HCT116 (cell line): ENCODE measurements at regions not wholly inside any gene's neighbourhood (a gene's known extent, or its start where the extent isn't known, plus 50 kb on each side); places are given as distances from the start of the nearest gene placed in this dataset.

Experiments used
- ATAC-seq: fragments of 200-7000 bp; cut with Tn5 transposase; 2 replicates; pipeline ENCODE4 v1.9.1; 2020; ENCODE audit warnings: mild to moderate bottlenecking, moderate library complexity
- BruUV-seq: library from RNA; stranded (reverse); fragments of 400-500 nt; replicated peaks from 2 replicates; lab custom pipeline; 2021; lab: Mats Ljungman, UMichigan
- CTCF ChIA-PET: fragments of 300-600 bp; sonication (Branson Sonifier 250); formaldehyde crosslinking; loops from one replicate; lab custom pipeline; 2021; ENCODE audit warnings: antibody characterized with exemption; lab: Charles Lee
- POLR2A ChIA-PET: fragments of 300-600, 350-600 bp; sonication (Branson Sonifier 250); formaldehyde crosslinking; loops from one replicate; lab custom pipeline; 2021; ENCODE audit warnings: antibody characterized with exemption; lab: Charles Lee
- RAD21 ChIA-PET, 2 experiments: fragments of 300-600 bp; sonication (Branson Sonifier 250); formaldehyde crosslinking; loops; one replicate each; lab custom pipeline; 2023; ENCODE audit warnings: low total read pairs in 2 of 2; ENCODE audit not compliant: uncharacterized antibody in 2 of 2, unreplicated experiment in 2 of 2, low non-redundant PET in 1 of 2; lab: Charles Lee
- DNase-seq: peaks from one replicate; pipeline ENCODE4 v3.0.0-alpha.2; 2010; ENCODE audit warnings: low read depth, low spot score
- H2AFZ ChIP-seq: fragments of 200-600 bp; shearing (Covaris generic), sonication (generic); 2 replicates; pipeline ENCODE4 v1.6.1; 2017; ENCODE audit warnings: low read depth, mixed run types, mixed read lengths, antibody characterized with exemption, low read length; ENCODE audit not compliant: poor library complexity, severe bottlenecking
- H3K27ac ChIP-seq: 2 replicates; pipeline ENCODE4 v1.5.1; 2012; ENCODE audit warnings: low read depth, low read length
- H3K27me3 ChIP-seq: fragments of 200-600 bp; sonication (generic); 2 replicates; pipeline ENCODE4 v1.6.1; 2016; ENCODE audit warnings: mixed run types, low read length, mixed read lengths; ENCODE audit not compliant: insufficient read depth
- H3K36me3 ChIP-seq, 2 experiments: fragments of 200-500 bp in 1 of 2; fragments of 200-600 bp in 1 of 2; sonication (Bioruptor generic) in 1 of 2; sonication (generic) in 1 of 2; 2 replicates each; pipeline versions ENCODE4 v1.5.1 to v1.6.1; 2014 to 2016; ENCODE audit warnings: low read length in 2 of 2, inconsistent platforms in 1 of 2, mixed read lengths in 1 of 2, mixed run types in 1 of 2; ENCODE audit not compliant: insufficient read depth in 2 of 2, control insufficient read depth in 1 of 2
- H3K4me1 ChIP-seq, 2 experiments: fragments of 200-600 bp in 1 of 2; sonication (generic) in 1 of 2; 2 replicates each; pipeline versions ENCODE4 v1.5.1 to v1.6.1; 2012 to 2017; ENCODE audit warnings: low read length in 2 of 2, inconsistent platforms in 1 of 2, mild to moderate bottlenecking in 1 of 2, mixed read lengths in 1 of 2, mixed run types in 1 of 2, moderate library complexity in 1 of 2; ENCODE audit not compliant: insufficient read depth in 2 of 2, control insufficient read depth in 1 of 2
- H3K4me2 ChIP-seq: fragments of 200-600 bp; sonication (generic); 2 replicates; pipeline ENCODE4 v1.6.1; 2017; ENCODE audit warnings: mixed run types, low read length, mixed read lengths
- H3K4me3 ChIP-seq, 2 experiments: fragments of 200-600 bp in 1 of 2; sonication (generic) in 1 of 2; replicated peaks in 1 of 2; 2 replicates each; pipeline ENCODE4 v1.5.1; 2011 to 2016; ENCODE audit warnings: low read length in 2 of 2, control low read depth in 1 of 2, low read depth in 1 of 2, mild to moderate bottlenecking in 1 of 2, mixed read lengths in 1 of 2, mixed run types in 1 of 2
- H3K79me2 ChIP-seq: fragments of 200-600 bp; sonication (generic); 2 replicates; pipeline ENCODE4 v1.6.1; 2017; ENCODE audit warnings: mild to moderate bottlenecking, mixed run types, low read length, moderate library complexity, mixed read lengths; ENCODE audit not compliant: insufficient read depth
- H3K9ac ChIP-seq: fragments of 200-600 bp; sonication (generic); 2 replicates; pipeline ENCODE4 v1.6.1; 2016; ENCODE audit warnings: low read length, mixed read lengths
- H3K9me2 ChIP-seq: fragments of 200-600 bp; sonication (generic), shearing (Covaris generic); 2 replicates; pipeline ENCODE4 v1.6.1; 2017; ENCODE audit warnings: mixed run types, mild to moderate bottlenecking, moderate library complexity; ENCODE audit not compliant: insufficient read depth
- H3K9me3 ChIP-seq, 2 experiments: fragments of 200-500 bp in 1 of 2; fragments of 200-600 bp in 1 of 2; sonication (Bioruptor generic) in 1 of 2; sonication (generic) in 1 of 2; 2 replicates each; pipeline ENCODE4 v1.6.1; 2014 to 2017; ENCODE audit warnings: low read length in 2 of 2, mixed read lengths in 2 of 2, inconsistent platforms in 1 of 2, low read depth in 1 of 2, mild to moderate bottlenecking in 1 of 2, mixed run types in 1 of 2, moderate library complexity in 1 of 2; ENCODE audit not compliant: control insufficient read depth in 1 of 2, insufficient read depth in 1 of 2
- H4K20me1 ChIP-seq: fragments of 200-600 bp; sonication (generic), shearing (Covaris generic); 2 replicates; pipeline ENCODE4 v1.6.1; 2017; ENCODE audit warnings: mixed run types, mild to moderate bottlenecking, moderate library complexity; ENCODE audit not compliant: insufficient read depth
- CBX3 ChIP-seq: IDR thresholded peaks from 2 replicates; pipeline ENCODE4 v1.6.1; 2012; ENCODE audit warnings: low read depth
- CEBPB ChIP-seq: IDR thresholded peaks from 2 replicates; pipeline ENCODE4 v1.6.1; 2012; ENCODE audit warnings: low read depth
- EGR1 ChIP-seq: IDR thresholded peaks from 2 replicates; pipeline ENCODE4 v1.6.1; 2012; ENCODE audit warnings: low read depth
- EZH2 ChIP-seq: fragments of 200-600 bp; sonication (generic); IDR thresholded peaks from 2 replicates; pipeline ENCODE4 v1.6.1; 2017; ENCODE audit warnings: antibody characterized with exemption, mixed run types
- EZH2phosphoT487 ChIP-seq: fragments of 200-600 bp; IDR thresholded peaks from 2 replicates; pipeline ENCODE4 v1.6.1; 2018; ENCODE audit warnings: antibody characterized with exemption, borderline replicate concordance
- FOSL1 ChIP-seq: IDR thresholded peaks from 2 replicates; pipeline ENCODE4 v1.6.1; 2012; ENCODE audit warnings: low read depth
- RAD21 ChIP-seq: IDR thresholded peaks from 2 replicates; pipeline ENCODE4 v1.6.1; 2012; ENCODE audit warnings: low read depth, mild to moderate bottlenecking
- REST ChIP-seq: IDR thresholded peaks from 2 replicates; pipeline ENCODE4 v1.6.1; 2012; ENCODE audit warnings: low read depth
- SP1 ChIP-seq: IDR thresholded peaks from 2 replicates; pipeline ENCODE4 v1.6.1; 2012; ENCODE audit warnings: low read depth
- YY1 ChIP-seq: IDR thresholded peaks from 2 replicates; pipeline ENCODE4 v1.6.1; 2011; ENCODE audit warnings: low read length, low read depth, moderate library complexity, mild to moderate bottlenecking; ENCODE audit not compliant: insufficient replicate concordance; ENCODE audit errors: extremely low read depth
- ZFX ChIP-seq: fragments of 450-650 bp; IDR thresholded peaks from 2 replicates; pipeline ENCODE4 v1.6.1; 2017
- ZNF274 ChIP-seq: fragments of 200-500 bp; sonication (Bioruptor generic); IDR thresholded peaks from 2 replicates; pipeline ENCODE4 v1.6.1; 2014; ENCODE audit warnings: mild to moderate bottlenecking, low read depth, low read length, inconsistent platforms
- intact Hi-C: fragments of 100-400 bp; cut with micrococcal nuclease; formaldehyde crosslinking; loops from 2 replicates; pipeline ENCODE4 v1.10.0; 2022
- TF ChIP-seq, protein P1 (sequence below): IDR thresholded peaks from 2 replicates; pipeline ENCODE4 v1.6.1; 2012

- DNase-seq (no peak), ATAC-seq (no peak)
- intact Hi-C loops, result no loop called here
- H3K79me2 ChIP-seq, result no peaks in the 10 kb centered on the region
- no peaks in the 10 kb centered on the region for H3K9me3 ChIP-seq
- H4K20me1 ChIP-seq, result no peaks in the 10 kb centered on the region
- no peaks in the 10 kb centered on the region for H3K36me3 ChIP-seq
- H3K27ac ChIP-seq, result no peak overlapping the region
- peaks cover 12 to 30% of the 10 kb centered on the region in 2 experiments for H3K4me1 ChIP-seq
- ChIA-PET POLR2A (no interaction called here), CTCF (no interaction called here)
- no peak overlapping the region for H3K9ac ChIP-seq
- 0 out of 2 replicates have a peak, but pooled peaks have one; percentile 25 for TF ChIP-seq FOSL1
- TF ChIP-seq EGR1, result no peak
- TF ChIP-seq, all 23 proteins: peak for 1
- H3K4me3 ChIP-seq, result no peak overlapping the region
- peak overlapping the region; percentile 61 for H3K4me2 ChIP-seq
- no peak overlapping the region for H2AFZ ChIP-seq
- RAD21 ChIA-PET, result no interaction called here
- no peaks in the 10 kb centered on the region for H3K27me3 ChIP-seq
- H3K9me2 ChIP-seq, result no peaks in the 10 kb centered on the region
- BruUV-seq, result no TSS peak
These were observed 79.5 kb upstream of the BHLHE40 start for GRCh38 chr3:4899710-4900109.

GRCh38 chr3:4900298-4900697 is 78.9 kb upstream of the BHLHE40 start:
- intact Hi-C loops, result no loop called here
- DNase-seq, result no peak
- H3K4me3 ChIP-seq, result no peak overlapping the region
- BruUV-seq, result no TSS peak
- no peaks in the 10 kb centered on the region for H3K36me3 ChIP-seq
- ATAC-seq, result no peak
- H3K9me2 ChIP-seq, result no peaks in the 10 kb centered on the region
- TF ChIP-seq CBX3 (no peak), YY1 (no peak), CEBPB (no peak), ZNF274 (no peak), RAD21 (no peak), REST (no peak), SP1 (no peak), EZH2phosphoT487 (no peak), EZH2 (no peak), FOSL1 (no peak), EGR1 (no peak), ZFX (no peak)
- TF ChIP-seq, protein P1, sequence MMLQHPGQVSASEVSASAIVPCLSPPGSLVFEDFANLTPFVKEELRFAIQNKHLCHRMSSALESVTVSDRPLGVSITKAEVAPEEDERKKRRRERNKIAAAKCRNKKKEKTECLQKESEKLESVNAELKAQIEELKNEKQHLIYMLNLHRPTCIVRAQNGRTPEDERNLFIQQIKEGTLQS, result no peak
- TF ChIP-seq, all 23 proteins: peak for 0
- Histone ChIP-seq H3K4me1 (peaks cover 12 to 30% of the 10 kb centered on the region in 2 experiments), H3K9ac (no peak overlapping the region), H3K79me2 (no peaks in the 10 kb centered on the region), H3K4me2 (peak overlapping the region; percentile 61; the same call in 1 of the 2 replicates), H2AFZ (no peak overlapping the region), H3K9me3 (no peaks in the 10 kb centered on the region), H3K27me3 (no peaks in the 10 kb centered on the region), H4K20me1 (no peaks in the 10 kb centered on the region), H3K27ac (no peak overlapping the region)
- ChIA-PET RAD21 (no interaction called here), CTCF (no interaction called here), POLR2A (no interaction called here)
